ENCODE measurements at regions not wholly inside any gene's neighbourhood (a gene's known extent, or its start where the extent isn't known, plus 50 kb on each side); places are given as distances from the start of the nearest gene placed in this dataset.

DNA sequence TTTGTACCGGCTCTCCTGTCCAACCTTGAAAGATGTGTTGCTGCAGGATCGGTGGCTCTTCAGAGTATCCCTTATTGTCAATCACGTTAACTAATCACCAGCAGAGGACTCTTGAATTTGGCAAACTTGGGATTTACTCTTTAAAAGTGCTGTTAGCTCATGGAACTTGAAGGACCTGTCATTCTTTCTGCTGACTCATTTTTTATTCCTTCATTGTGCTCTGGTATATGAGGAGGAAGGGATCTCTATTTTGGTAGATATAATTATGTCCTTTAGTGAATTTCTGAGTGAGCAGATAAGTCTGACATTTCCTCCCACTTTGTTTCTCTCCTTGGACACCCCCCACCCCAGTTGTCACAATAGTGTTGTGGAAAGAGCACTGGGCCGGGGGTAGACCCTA, 175.1 kb upstream of the HDAC9 start:
- ATAC-seq, result no peak

DNA sequence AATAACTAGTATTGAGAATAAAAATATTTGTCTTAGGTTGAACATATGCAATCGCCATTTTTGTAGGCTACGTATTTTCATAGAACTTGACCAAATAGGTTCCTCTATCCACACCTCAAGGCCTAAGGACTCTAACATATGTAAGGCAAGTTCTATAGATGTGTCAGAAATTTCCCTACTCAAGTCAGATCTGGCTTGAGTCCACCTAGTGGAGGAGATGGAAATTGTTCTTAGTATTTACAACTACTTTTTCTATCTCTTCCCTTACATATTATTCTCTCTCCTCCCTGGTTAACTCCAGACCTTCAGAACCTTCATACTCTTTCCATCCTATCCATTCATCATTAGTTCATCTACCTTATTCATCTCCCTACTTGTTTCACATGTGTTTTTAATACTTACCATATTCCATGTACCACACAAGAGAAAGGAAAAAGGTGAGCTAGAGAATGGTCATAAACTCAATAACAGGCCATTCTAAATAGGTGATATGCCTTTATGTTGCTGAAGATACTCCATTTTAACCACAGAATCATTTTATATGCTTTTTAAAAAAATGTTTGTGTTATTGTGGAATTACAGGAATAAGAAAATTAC, 174.5 kb upstream of the HDAC9 start:
- no peak for ATAC-seq

DNA sequence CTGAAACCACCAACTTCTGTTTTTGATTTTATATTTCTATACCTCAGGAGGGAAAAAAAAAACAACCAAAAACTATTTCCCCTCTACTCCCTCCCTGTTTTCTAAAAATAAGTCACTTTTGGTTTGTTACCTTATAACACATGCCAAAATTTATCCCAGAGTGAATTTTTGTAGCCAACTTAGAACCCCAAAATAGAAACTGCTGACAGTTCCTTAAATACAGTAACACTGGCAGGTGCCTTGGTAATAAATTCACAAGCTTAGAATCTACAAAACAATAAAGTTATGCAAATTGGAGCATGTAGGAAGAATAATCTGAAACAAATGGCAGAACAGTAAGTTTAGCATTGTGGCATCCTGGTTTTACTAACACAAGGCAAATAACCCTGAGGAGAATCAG, 165.0 kb upstream of the HDAC9 start:
- no peak for ATAC-seq

DNA sequence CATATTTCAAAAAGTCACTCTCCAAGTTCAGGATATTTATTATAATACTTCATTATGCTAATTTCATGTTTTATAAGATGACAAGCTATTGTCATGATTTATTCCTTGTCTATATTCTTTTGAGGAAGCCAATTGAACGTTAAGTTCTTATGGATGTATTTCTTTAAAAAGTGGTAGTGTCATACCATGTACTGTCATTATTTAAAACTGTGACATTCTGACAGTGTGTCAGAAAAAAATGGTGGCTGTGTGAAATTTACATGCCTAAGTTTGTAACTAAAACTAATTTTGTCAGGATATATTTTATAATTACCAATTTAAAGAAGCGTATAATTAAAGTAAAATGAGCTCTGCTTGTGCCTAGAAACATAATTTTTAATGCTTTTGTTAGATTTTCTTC, 158.9 kb upstream of the HDAC9 start:
- no peak for ATAC-seq

DNA sequence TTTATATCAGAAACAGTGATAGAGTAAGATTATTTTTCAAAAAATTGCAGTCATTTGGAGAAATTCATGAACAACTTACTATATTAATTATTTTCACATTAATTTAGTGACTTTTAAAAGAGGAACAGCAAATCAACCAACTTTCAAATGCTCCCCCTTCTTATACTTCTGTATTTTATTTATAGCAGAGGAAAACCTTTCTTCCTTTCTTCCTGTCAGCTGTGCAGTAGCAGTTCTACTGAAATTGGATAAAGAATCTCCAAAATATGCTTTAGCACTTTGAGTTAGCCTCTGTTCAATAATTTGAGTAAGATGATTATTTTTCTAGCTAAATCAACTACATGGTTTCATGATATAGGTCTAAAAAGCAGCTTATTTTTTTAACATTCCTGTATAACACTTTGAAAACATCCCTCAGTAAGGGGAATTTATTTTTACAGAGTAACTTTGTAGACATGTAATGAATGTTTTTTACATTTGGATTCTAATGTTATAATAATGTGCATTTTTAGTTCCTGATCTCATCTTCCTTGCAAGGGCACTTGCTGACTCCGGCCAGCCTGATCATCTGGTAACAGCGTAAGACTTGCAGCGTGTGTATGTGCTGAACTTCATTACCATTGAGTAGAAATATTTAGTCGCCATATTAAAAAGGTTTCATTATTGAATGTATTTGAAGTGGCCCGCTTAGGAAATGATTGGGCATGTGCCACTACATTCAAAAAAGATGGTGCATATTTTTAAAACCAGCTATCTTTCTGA, 158.3 kb upstream of the HDAC9 start:
- ATAC-seq, result no peak

DNA sequence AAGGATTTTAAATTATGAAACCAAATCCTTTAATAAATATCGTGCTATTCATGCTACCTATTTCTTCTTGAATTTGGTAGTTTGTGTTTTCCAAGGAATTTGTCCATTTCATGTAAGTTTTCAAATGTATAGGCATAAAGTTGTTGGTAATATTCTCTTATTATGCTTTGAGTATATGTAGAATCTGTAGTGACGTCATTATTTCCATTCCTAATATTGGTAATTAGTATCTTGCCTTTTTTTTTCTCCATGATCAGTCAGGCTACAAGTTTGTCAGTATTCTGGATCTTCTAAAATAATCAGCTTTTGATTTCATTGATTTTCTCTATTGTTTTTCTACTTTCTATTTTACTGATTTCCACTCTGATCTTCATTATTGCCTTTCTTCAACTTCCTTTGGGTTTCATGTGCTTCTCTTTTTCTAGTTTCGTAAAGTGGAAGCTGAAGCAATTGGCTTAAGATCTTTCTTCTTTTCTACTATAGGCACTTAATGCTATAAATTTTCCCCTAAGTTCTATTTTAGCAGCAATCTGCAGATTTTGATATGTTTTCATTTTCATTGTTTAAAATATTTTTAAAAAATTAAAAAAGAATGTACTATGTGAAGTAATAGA, 156.5 kb upstream of the HDAC9 start:
- no peak for ATAC-seq

DNA sequence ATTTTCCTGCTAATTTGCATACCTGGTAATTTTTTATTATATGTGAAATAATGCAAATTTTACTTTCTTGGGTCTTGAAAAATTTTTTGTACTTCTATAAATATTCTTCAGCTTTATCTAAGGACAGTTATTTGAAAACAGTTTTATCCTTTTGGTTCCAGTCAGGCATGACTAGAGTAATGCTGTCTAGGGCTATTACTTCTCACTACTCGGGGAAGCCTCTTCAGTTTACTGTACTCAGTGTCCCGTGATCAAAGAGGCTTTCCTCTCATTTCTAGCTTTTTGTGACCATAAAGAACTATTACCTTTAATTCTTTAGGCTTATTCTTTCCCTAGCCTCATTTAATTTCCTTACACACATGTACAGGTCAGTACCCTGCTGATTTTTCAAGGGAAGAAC, 153.8 kb upstream of the HDAC9 start:
- no peak for ATAC-seq

DNA sequence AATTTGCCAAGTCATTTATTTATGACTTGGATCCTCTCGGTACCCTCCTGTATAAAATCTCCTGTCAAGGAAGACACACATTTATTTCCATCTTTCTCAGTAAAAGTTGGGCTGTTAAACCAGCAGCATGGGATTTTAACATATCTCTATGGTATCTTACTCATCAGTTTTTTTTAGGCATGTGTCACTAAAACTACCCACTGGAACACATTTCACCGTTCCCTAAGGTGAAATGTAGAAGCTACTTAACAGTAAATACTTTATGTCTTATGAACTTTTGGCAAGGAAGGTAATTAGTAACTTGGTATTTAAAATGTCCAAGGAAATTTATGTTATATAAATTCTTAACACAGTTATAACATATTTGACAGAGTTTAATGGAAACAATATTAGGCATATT, 152.5 kb upstream of the HDAC9 start:
- no peak for ATAC-seq

DNA sequence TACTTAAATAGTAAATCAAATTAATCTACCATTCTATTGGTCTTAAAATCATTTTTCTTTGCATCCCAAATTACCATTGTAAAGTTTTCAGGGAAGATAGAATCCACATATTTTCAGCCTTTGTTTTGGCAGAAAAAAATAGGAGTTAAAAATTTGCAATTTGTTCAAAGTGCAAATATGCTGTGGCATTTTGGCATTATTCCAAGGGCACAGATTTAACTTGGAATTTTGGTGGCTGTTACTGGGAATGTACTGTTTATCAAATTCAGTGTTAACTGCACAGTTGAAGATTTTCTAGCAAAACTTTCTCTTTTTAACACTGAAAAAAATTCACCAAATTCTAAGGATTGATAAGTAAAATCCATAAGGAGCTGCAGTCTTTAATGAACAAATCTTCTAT, 151.0 kb upstream of the HDAC9 start:
- ATAC-seq, result no peak

DNA sequence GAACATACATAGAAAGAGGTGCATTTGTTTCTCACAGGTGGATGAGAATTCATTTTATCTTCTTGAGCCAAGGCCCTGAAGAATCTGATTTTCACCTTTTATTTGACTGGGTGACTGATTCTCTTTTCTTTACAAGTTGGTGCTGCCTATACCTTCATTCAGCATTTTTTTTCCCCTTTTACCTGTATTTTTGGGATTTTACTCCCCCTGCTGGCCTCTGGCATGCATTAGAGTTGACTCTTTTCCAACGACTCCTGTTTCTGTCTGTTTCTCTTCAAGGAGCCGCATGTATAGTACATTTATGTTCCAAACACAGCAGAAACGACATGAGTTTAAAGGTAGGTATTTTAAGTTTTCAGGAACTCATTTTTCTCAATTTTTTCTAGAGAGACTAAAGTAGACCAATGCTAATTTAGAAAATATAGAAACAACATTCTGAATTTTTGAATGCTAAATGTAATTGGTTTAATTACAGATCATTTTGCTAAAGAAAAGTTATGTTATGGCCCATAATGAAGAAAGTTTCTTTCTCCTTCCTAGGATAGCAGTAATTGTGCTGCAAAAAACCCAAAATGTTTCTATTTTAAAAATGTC, 149.8 kb upstream of the HDAC9 start:
- ATAC-seq, result no peak

DNA sequence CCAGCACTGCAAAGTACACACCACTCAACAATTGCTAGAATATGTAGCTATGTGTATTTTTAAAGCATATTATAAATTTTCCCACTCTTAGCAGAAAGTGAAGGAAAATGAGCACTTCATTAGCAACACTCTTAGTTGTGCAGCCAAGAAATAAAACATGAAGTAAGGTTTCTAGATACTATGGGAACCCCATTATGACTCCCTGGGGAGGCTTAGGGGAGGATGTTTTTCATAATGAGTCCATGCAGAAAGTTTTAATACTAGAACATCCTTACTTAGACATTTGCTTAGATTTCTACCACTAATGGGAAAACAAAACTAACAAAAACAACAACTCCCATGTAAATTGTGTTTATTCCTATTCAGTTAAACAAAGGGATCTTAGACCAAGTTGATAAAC, 148.4 kb upstream of the HDAC9 start:
- ATAC-seq, result no peak

DNA sequence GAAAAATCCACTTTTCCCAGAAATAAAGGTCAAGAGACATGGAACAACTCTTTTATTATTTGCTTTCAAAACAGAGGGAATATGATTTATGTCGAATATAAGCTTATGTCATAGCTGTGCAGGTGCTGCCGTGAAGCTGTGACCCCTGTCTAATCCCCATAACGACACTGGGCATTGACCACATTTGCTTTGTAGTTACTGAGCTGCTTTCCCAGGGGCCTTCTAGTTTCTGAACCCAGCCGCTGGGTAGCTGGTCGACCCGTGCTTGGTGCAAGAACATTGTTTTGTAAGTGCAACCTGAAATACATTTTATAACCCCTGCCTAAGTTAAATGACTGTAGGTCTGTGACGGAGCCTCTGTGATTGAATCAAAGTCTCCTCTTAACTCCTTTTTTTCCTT, 144.9 kb upstream of the HDAC9 start:
- ATAC-seq, result no peak

DNA sequence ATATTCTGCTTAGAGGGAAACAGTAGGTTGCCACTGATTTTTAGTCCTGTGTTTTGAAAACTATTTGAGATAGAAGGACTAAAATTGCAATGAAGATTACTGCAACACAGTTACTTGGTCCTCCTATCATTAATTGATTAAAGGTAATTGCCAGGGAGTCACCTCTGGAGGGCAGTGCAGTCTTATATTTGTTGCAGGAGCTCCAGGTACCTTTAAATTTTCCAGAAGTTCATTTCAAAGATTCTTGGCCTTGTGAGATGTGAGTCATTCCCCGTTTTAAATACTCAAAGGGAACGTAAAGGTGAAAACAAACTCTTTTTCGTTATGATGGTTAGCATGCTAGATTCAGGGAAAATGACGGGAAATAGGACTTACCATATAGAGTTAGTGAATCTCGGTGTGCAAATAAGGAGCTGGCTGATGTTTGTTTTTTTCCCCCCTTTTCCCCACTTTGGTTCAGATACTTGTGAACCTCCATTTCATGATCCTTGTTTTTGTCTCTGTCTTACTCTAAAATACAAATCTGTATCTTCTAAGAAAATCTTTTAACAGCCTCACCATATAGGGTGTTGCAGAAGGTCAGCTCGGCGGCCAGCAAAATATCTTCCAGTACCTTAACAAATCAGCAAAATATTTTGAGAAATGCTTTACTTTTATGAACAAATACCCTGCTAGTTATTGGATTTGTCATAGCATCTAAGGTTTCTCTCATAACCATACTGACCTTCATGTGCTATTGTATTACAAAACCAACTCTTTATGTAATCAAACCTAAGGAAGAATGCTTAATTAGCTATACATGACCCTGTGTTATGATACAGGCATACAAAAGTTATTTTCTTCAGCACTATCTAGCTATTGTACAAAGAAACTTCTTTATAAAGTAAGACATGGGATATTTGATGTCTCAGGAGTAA, 143.0 kb upstream of the HDAC9 start:
- no peak for ATAC-seq

DNA sequence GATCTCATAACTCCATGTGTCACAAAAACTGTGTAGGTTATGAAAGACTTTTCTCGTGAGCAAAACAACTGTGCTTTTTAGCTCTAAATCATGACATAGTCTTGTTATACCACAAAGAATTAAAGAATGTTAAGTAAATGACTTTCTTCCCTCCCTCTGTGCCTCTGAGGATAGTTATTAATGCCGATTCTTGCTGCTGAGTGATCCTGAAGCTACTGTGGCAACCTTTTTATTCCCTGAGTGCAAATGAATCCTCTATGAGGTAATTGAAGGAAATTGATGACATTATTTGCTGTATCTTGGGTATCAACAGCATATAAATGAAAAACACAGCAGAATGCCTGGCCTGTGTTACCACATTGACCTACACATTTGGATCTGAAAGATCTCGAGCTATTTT, 142.2 kb upstream of the HDAC9 start:
- ATAC-seq, result no peak

DNA sequence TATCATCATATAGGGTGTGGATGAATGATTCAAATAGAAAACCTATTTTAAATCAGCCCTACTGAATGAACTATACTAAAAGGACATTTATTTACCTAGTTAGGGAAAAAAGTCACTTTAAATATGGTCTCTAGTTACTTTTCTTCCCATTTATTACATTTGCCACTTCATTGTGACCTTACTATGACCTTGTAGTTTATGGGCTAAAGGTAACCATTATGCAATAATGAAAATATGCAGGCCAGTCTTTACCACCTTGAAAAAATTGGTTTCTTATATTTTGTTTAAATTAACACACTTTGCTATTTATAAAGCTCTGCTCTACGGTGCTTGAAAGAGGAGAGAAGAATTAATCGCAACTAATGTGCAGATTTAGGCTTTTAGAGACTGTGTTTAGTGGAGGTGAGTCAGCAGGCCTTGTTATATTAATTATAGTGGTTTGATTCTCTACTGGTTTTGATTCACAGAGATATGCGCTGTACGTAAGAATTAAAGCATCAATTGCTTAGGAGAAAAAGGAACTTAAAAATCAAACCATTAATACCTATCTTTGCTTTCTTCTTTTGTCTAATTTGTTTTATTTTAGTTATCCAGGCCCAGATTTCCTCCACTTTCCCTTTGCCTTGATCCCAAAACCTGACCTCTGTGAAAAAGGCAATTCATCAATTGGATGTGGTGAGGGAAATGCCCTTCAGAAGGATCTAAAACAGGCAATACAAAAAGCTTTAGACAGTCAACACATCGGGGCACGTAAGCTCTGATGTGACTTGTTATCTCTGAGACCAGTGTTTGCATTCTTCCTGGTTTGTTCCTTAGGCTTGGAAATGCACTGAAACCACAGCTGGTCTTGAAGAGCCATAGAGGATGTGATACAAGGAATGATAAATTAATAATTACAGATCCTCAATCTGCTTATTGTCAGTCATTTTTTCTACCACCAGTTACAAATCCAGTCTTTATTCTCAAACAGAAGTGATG, 141.2 kb upstream of the HDAC9 start:
- no peak for ATAC-seq

DNA sequence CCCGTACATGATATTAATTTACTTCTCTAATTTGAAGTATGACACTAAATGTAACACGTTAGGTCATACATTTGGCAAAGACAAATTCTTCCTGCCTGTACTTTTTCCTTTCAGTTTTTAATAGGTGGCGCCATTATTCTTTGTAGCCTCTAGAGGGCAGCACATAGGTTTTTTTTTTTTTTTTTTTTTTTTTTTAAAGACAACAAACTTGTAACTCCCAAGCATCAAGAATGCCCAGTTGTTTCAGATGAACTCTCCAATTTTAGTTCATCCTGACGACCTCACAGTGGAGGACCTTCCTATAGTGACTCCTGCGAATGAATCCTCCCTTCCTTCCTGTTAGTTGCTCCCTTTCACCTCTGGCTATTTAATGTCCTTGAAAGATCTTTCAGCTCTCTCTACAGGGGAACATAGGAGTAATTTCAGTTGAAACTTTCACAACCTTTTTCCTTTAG, 139.3 kb upstream of the HDAC9 start:
- ATAC-seq, result no peak

DNA sequence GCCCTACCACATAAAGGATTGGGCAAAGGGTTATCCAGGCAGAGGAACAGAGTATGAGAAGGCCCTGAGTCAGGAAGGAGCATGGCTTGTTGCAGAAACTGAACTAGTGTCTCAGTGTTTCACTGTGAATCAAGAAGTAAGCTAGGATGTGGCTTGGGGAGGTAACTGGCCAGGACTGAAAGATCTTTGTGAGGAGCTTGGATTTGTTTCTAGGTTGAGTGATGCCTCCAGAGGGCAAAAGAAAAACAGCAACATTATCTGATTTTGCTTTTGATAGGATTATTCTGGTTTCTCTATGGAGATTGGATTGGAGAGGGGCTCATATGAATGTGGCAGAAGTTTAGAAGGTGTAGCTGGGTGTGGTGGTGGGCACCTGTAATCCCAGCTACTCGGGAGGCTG, 137.9 kb upstream of the HDAC9 start:
- ATAC-seq, result no peak

DNA sequence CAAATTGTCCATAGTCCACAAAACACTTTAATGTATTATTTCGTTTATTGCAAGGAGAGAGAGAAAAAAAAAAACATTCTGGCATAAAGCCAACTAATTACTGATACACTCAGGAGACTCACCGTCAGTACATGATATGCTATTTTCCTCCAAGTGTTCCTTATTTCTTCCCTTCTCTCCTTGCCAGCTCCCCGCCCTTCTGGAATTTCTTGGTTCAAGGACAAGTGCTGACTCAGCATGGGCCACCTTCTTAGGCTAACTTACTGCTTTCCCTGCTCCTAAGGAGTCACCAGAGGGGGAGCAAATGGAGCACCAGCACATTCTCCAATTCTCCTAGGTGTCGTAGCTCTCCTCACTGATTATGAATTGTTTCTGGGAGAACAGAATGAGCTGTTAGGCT, 133.8 kb upstream of the HDAC9 start:
- ATAC-seq, result no peak

DNA sequence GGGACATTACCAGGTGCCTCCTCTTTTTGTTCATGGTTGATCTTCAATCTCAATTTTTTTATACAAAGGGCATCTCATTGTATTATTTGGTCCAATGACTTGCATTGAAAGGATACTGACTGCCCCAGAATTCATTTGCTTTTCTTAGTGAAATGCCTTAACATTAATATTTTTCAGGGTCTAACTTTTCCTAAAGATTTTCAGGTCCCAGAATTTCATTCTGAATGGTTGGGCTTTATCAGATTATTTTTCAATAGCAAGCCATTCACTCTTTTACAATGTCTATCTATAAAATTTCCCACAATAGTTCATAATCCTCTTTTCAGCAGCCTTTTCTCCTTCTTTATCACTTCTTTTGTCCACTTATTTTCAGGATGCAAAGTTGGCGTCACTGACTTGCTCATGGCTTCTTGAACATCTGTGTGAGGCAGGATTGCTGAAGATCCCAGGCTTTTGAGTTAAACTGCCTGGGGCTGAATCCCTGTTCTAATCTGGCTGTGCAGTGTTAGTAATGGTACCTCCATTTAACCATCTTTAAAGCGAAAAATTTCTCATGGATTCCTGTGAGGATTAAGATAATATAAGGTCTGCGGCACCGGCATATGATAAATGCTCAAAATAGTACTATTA, 131.7 kb upstream of the HDAC9 start:
- ATAC-seq, result no peak

DNA sequence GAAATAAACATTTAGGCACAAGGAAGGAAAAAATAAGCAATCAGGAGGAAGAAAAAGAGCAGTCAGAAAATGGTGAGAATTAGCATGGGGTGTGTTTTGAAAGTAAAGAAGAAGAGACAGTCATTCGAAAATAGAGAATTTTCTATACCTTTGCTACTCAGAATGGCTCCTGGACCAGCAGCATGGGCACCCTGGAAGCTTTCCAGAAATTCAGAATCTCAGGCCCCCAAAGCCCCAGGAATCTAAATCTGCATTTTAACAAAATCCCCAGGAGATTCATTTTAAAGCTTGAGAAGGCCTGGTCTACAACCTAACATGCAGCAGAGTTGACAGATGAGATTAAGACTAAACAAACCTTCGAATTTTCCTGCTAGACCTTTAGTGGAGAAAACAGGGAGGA, 131.2 kb upstream of the HDAC9 start:
- ATAC-seq, result no peak

DNA sequence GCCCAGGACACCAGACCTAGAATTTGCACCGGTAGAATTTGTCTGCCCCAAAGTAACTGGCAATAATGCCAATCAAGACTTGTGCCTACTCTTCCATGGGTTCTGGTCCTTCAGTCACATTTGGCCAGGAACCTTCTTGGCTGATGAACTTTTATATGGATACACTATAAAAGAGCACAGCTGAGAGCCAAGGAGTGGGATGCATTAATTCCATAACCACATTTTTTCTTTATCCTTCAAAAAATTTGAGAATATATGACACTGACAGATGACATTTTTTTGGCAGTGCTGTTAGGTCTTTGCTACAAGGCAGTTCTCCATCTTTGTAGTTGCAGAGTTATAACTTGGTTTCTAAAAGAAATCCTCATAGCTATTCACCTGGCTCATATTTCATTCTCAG, 129.2 kb upstream of the HDAC9 start:
- no peak for ATAC-seq

All from activated CD4-positive, CD25-positive, alpha-beta regulatory T cell treated with anti-CD3 and anti-CD28 coated beads, Interleukin-2, amount 50 U/mL, for 24 hours (primary cell).